Putamen (tissue), 1 donor: ENCODE measurements at regions not wholly inside any gene's neighbourhood (a gene's known extent, or its start where the extent isn't known, plus 50 kb on each side); places are given as distances from the start of the nearest gene placed in this dataset.

Experiments used
- DNase-seq: peaks from one replicate; pipeline ENCODE4 v3.0.0-alpha.2; 2016; ENCODE audit warnings: low spot score

DNA sequence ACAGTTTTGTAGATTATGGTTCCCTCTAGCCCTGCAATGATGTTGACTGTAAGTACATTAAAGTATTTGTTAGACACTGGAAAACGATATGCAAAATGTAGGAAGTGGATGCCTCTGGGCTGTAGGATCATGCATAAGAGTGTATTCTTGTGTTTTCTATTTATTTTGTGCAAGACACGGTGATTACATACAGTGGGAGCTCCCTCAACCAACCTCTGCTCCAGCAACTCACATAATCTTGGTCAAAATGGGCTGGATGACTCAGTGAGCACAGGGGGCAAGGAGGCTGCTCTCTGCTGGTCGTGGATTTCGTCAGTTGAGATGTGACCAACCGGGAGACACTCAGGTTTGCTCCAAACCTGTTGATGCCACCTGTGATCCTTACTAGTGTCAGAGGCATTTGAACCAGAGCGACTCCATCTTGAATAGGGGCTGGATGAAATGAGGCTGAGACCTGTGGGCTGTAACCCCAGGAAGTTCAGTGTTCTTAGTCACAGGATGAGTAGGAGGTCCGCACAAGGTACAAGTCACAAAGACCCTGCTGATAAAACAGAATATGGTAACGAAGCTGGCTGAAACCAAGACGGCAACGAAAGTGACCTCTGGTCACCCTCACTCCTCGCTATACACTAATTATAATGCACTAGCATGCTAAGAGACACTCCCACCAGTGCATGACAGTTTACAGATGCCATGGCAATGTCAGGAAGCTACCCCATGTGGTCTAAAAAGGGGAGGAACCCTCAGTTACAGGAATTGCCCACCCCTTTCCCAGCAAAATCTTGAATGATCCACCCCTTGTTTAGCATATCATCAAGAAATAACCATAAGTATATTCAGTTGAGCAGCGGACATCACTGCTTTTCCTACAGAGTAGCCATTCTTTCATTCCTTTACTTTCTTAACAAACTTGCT is 56.4 kb upstream of the FAM20C start:
- no peak for DNase-seq

DNA sequence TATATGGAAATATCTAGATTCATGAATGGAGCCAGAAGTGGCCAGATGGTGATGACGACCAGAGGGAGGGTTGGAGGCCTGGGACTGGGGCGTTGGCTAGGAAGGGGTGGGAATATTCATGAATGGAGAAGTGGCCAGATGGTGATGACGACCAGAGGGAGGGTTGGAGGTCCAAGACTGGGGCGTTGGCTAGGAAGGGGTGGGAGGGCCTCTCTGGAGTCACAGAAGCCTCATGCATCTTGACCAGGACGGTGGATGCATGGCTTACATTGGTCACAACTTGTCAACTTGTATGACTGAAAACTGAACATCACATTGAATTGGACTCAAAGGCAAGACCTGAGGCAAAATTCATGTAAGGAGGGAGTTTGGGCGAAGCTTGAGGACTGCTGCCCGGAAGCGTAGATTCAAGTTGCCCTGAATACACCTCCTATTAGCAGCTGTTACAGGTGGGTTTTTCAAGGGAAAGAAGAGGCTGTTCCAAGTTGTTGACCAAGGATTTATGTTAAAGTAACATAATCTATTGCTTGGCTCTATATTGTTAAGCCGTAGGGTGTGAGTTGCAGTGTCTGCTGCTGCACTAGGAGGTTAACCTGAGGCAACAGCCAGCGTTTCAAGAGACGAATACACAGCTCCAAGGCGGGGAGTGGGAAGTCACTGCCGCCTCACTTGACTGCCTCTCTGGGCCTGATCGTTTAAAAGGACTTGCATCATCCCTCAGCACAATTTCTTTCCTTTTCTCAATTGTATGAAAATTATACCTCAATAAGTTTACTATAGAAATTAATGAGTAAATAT is 55.1 kb upstream of the FAM20C start:
- DNase-seq, result no peak

DNA sequence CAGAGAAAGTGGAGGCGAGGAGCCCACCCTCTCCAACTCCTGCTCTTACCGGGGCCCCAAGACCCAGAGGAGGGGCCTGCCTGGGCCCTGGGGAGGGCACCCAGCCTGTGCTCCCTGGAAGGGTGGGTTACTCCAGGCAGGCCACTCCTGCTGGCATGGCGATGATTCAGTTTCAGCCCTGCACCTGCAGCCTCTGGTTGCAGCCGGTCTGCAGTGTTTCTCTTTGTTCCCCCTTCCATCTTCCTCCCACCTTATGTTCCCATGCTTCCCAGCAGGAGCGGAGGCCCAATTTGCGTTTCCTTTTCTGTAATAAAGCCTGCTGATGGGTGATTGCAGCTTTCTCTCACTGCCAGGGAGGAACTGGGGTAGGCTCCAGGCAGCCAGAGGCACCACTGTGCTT is 53.2 kb upstream of the FAM20C start:
- no peak for DNase-seq

DNA sequence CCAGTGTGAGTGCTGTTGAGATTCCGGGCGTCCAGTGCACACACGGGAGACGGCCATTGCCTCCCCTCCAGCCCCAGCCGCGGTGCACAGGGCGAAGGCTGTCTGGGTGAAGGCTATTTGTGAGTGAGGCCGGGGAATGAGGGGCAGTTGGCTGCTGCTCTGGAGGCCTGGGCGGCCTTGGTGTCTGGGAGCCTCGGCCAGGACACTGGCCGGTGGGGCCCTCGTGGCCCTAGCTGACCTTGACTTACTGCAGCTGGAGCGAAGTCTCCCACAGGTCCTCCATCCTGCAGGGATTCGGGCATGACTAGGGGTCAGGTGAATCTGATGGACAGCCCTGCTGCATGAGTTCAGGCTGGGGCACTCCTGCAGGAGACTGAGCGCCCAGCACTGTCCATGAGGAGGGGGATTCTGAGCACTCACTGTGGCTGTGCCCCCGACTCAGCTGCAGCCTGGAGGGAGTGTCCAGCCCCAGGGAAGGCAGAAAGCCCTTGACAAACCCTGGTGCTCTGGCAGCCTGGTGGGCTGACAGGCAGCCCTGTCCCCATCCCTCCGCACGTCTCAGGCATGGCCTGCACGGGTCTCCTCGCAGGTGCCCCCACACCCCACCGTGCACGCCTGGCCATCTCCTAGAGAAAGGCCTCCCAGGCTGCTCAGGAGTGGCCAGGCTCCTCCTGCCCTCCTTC is 52.7 kb upstream of the FAM20C start:
- no peak for DNase-seq

DNA sequence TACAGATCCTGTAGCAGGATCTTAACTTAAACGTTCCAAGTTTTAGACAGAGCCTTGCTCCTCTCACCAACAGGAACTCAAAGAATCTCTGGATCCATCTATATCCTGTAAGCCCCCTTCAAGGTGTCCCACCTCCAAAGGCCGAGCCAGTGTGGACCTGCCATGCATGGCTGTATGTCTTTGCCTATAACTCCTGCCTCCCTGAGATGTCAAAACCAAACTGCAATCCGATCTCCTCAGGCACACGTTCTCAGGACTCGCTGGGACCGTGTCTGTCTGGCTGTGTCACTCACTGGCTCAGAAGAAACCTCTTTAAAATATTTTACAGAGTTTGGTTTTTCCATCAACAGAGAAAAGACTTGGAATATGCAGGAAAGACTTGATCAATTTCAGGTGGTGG is 51.4 kb upstream of the FAM20C start:
- DNase-seq, result no peak

DNA sequence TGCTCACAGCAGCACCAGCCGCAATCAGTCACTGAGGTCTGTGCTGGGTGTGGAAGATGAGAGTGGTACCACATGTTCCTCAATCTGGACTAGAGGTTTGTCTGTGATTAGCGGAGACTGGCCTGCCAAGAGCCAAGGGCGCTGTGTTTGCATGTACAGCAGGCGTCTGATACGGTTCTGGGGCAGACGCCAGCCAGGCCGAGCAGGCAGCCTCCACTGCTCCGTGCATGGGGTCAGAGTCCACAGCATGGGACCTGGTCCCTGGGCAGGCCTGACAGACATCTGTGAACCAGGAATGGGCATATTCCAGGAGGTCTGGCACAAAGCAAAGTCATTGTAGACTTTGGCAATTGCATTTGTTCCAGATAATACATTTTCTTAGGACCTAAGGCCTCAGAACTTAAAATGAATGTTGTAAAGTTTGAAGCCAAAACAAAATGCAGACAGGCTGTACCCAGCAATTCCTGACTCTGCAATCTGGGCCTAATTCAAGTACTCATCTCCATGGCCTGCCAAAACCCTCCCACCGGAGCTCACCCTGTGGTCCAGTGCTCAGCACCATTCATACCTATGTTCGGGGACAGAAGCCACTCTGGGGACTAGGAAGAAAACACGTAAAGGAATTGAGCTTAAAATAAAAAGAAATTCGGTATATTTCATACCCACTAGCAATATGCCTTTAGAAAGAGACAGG is 50.0 kb upstream of the FAM20C start:
- DNase-seq, result no peak
